SK-N-SH (cell line): ENCODE measurements at regions not wholly inside any gene's neighbourhood (a gene's known extent, or its start where the extent isn't known, plus 50 kb on each side); places are given as distances from the start of the nearest gene placed in this dataset.

Source experiments
- CTCF ChIA-PET: fragments of 300-600, 350-600 bp; formaldehyde crosslinking; extraction: SDS; loops from one replicate; lab custom pipeline; 2021; lab: Yijun Ruan, JAX
- POLR2A ChIA-PET: fragments of 350-600 bp; sonication (Branson Sonifier 250); formaldehyde crosslinking; extraction: SDS; loops from one replicate; lab custom pipeline; 2020; ENCODE audit warnings: antibody characterized with exemption, inconsistent platforms; lab: Yijun Ruan, JAX
- DNase-seq: peaks from one replicate; pipeline ENCODE4 v3.0.0; 2012
- H2AFZ ChIP-seq: fragments of 200-600 bp; sonication (generic); 2 replicates; pipeline ENCODE4 v1.8.1; 2016; ENCODE audit warnings: antibody characterized with exemption, mild to moderate bottlenecking, low read depth
- H3F3A ChIP-seq: fragments of 200-600 bp; sonication (generic); replicated peaks from 2 replicates; pipeline ENCODE3; 2016; ENCODE audit warnings: antibody characterized with exemption, mild to moderate bottlenecking; ENCODE audit not compliant: insufficient read depth
- H3K27ac ChIP-seq, 2 experiments: fragments of 200-500 bp in 1 of 2; fragments of 200-600 bp in 1 of 2; sonication (Bioruptor generic) in 1 of 2; sonication (generic), shearing (Covaris generic) in 1 of 2; 2 replicates each; pipeline versions ENCODE4 v1.5.1 to v1.6.1; 2014 to 2016; ENCODE audit warnings: low read depth in 2 of 2, inconsistent platforms in 1 of 2, low read length in 1 of 2, mild to moderate bottlenecking in 1 of 2, mixed read lengths in 1 of 2
- H3K27me3 ChIP-seq: fragments of 200-600 bp; sonication (generic), shearing (Covaris generic); 2 replicates; pipeline ENCODE4 v1.6.1; 2016; ENCODE audit warnings: mixed run types; ENCODE audit not compliant: insufficient read depth
- H3K36me3 ChIP-seq, 2 experiments: fragments of 200-500 bp in 1 of 2; fragments of 200-600 bp in 1 of 2; sonication (Bioruptor generic) in 1 of 2; sonication (generic) in 1 of 2; replicated peaks in 1 of 2; 2 replicates each; pipeline versions ENCODE3 to v1.5.1; 2014 to 2016; ENCODE audit warnings: low read length in 1 of 2, mild to moderate bottlenecking in 1 of 2; ENCODE audit not compliant: insufficient read depth in 2 of 2, control insufficient read depth in 1 of 2
- H3K4me1 ChIP-seq, 2 experiments: fragments of 200-500 bp in 1 of 2; fragments of 200-600 bp in 1 of 2; sonication (Bioruptor generic) in 1 of 2; sonication (generic), shearing (Covaris generic) in 1 of 2; 2 replicates each; pipeline versions ENCODE4 v1.5.1 to v1.6.1; 2014 to 2016; ENCODE audit warnings: low read depth in 1 of 2, low read length in 1 of 2, mixed run types in 1 of 2; ENCODE audit not compliant: insufficient read depth in 2 of 2, control insufficient read depth in 1 of 2
- H3K4me2 ChIP-seq: fragments of 200-600 bp; sonication (generic), shearing (Covaris generic); 2 replicates; pipeline ENCODE4 v1.6.1; 2017; ENCODE audit warnings: mixed run types
- H3K4me3 ChIP-seq, 2 experiments: fragments of 200-500 bp in 1 of 2; fragments of 200-600 bp in 1 of 2; sonication (Bioruptor generic) in 1 of 2; sonication (generic), shearing (Covaris generic) in 1 of 2; 2 replicates each; pipeline versions ENCODE4 v1.5.1 to v1.8.1; 2014 to 2016; ENCODE audit warnings: low read depth in 2 of 2, inconsistent platforms in 1 of 2, low read length in 1 of 2, mild to moderate bottlenecking in 1 of 2, mixed read lengths in 1 of 2, moderate library complexity in 1 of 2
- H3K79me2 ChIP-seq: fragments of 200-600 bp; sonication (generic); 2 replicates; pipeline ENCODE4 v1.8.1; 2017; ENCODE audit warnings: mild to moderate bottlenecking; ENCODE audit not compliant: insufficient read depth
- H3K9ac ChIP-seq: fragments of 200-600 bp; sonication (generic); 2 replicates; pipeline ENCODE4 v1.6.1; 2017; ENCODE audit warnings: mixed run types
- H3K9me2 ChIP-seq: fragments of 200-600 bp; sonication (generic); 2 replicates; pipeline ENCODE4 v1.6.1; 2017; ENCODE audit warnings: mixed run types
- H3K9me3 ChIP-seq: fragments of 200-600 bp; sonication (generic); 2 replicates; pipeline ENCODE4 v1.6.1; 2017; ENCODE audit warnings: mixed run types, mild to moderate bottlenecking, moderate library complexity
- H4K20me1 ChIP-seq: fragments of 200-600 bp; sonication (generic); 2 replicates; pipeline ENCODE4 v1.6.1; 2017; ENCODE audit warnings: mild to moderate bottlenecking, mixed run types; ENCODE audit not compliant: insufficient read depth
- CTCF ChIP-seq: fragments of 200-600 bp; sonication (generic); IDR thresholded peaks from 2 replicates; pipeline ENCODE4 v1.6.1; 2017; ENCODE audit warnings: antibody characterized with exemption, mild to moderate bottlenecking, moderate library complexity
- ELF1 ChIP-seq: IDR thresholded peaks from 2 replicates; pipeline ENCODE4 v1.4.0; 2012
- EP300 ChIP-seq, 2 experiments: IDR thresholded peaks; 2 replicates each; pipeline versions ENCODE4 v1.4.0 to v1.6.1; 2012; ENCODE audit warnings: borderline replicate concordance in 1 of 2, low read depth in 1 of 2, low read length in 1 of 2
- FOSL2 ChIP-seq: IDR thresholded peaks from 2 replicates; pipeline ENCODE4 v1.4.0; 2012; ENCODE audit warnings: low read depth, mild to moderate bottlenecking, moderate library complexity, borderline replicate concordance
- FOXJ3 ChIP-seq: sonication (generic); formaldehyde crosslinking; IDR thresholded peaks from 2 replicates; pipeline ENCODE4 v1.5.1; 2020; ENCODE audit warnings: mild to moderate bottlenecking, missing genetic modification reagents
- GABPA ChIP-seq: IDR thresholded peaks from 2 replicates; pipeline ENCODE4 v1.4.0; 2012; ENCODE audit warnings: low read depth, mild to moderate bottlenecking
- IRF3 ChIP-seq: fragments of 150-350 bp; IDR thresholded peaks from 2 replicates; pipeline ENCODE4 v1.6.1; 2016; ENCODE audit warnings: mild to moderate bottlenecking, low read depth, low read length
- JUND ChIP-seq: IDR thresholded peaks from 2 replicates; pipeline ENCODE4 v1.4.0; 2012
- MXI1 ChIP-seq: IDR thresholded peaks from 2 replicates; pipeline ENCODE4 v1.6.1; 2012; ENCODE audit warnings: mild to moderate bottlenecking, low read depth, low read length, improper control_type of control experiment
- NRF1 ChIP-seq: IDR thresholded peaks from 2 replicates; pipeline ENCODE4 v1.6.1; 2012; ENCODE audit warnings: low read depth, mild to moderate bottlenecking, low read length
- POLR2AphosphoS5 ChIP-seq: IDR thresholded peaks from 2 replicates; pipeline ENCODE4 v1.6.1; 2012; ENCODE audit warnings: low read depth, low read length
- RAD21 ChIP-seq: IDR thresholded peaks from 2 replicates; pipeline ENCODE4 v1.6.1; 2012; ENCODE audit warnings: mild to moderate bottlenecking, low read length
- RCOR1 ChIP-seq: fragments of 150-350 bp; IDR thresholded peaks from 2 replicates; pipeline ENCODE4 v1.6.1; 2017; ENCODE audit warnings: antibody characterized with exemption, low read length
- RXRA ChIP-seq: IDR thresholded peaks from 2 replicates; pipeline ENCODE4 v1.4.0; 2012; ENCODE audit warnings: low read depth, mild to moderate bottlenecking, borderline replicate concordance
- SMC3 ChIP-seq: IDR thresholded peaks from 2 replicates; pipeline ENCODE4 v1.6.1; 2012; ENCODE audit warnings: low read depth, low read length, improper control_type of control experiment
- WGBS: methylation state at CpG from one replicate; pipeline ENCODE4 v1.1.6; 2017; ENCODE audit warnings: low lambda C conversion rate; 5-methylcytosine and 5-hydroxymethylcytosine counted together

GRCh38 chr7:110204527-110204926 lies 886.4 kb upstream of the LRRN3 start:
- no peaks in the 10 kb centered on the region for H3F3A ChIP-seq
- H3K27ac ChIP-seq, result no peak overlapping the region
- no peaks in the 10 kb centered on the region; a peak in 1 of 4 replicates for H3K4me1 ChIP-seq
- no peaks in the 10 kb centered on the region for H3K79me2 ChIP-seq
- no peak for DNase-seq
- H2AFZ ChIP-seq, result no peak overlapping the region
- H3K9me3 ChIP-seq, result no peaks in the 10 kb centered on the region
- ChIA-PET CTCF (interaction anchor here (0.6 to 1.3 kb wide), 2 partner anchors 29 to 67 kb away, joined by 3 read pairs; no protein-coding TSS in a partner anchor), POLR2A (no interaction called here)
- 40% methylated on average over 4 of the region's 4 CpGs for WGBS
- no peak overlapping the region for H3K4me2 ChIP-seq
- no peaks in the 10 kb centered on the region for H4K20me1 ChIP-seq
- no peaks in the 10 kb centered on the region for H3K27me3 ChIP-seq
- H3K4me3 ChIP-seq, result no peak overlapping the region
- H3K9me2 ChIP-seq, result no peaks in the 10 kb centered on the region
- TF ChIP-seq SMC3 (0 out of 2 replicates have a peak, but pooled peaks have one; percentile 5), FOSL2 (no peak), RAD21 (peak; percentile 53), CTCF (no peak), ELF1 (no peak), MXI1 (no peak), POLR2AphosphoS5 (no peak)
- TF ChIP-seq, all 33 proteins: peak for 2
- Histone ChIP-seq H3K36me3 (no peaks in the 10 kb centered on the region), H3K9ac (no peak overlapping the region)

GRCh38 chr7:110205899-110206298 lies 885.0 kb upstream of the LRRN3 start:
- H3K27ac ChIP-seq, result no peak overlapping the region
- no peaks in the 10 kb centered on the region for H3K27me3 ChIP-seq
- ChIA-PET POLR2A (no interaction called here), CTCF (no interaction called here)
- TF ChIP-seq FOXJ3 (CRISPR knock-in tag), result no peak
- TF ChIP-seq EP300 (IDR thresholded peaks at IDR 0.05; ENCODE audit: borderline replicate concordance in 1 of 2, low read depth in 1 of 2, low read length in 1 of 2), result no peak
- no peak for TF ChIP-seq POLR2AphosphoS5
- TF ChIP-seq GABPA, result no peak
- TF ChIP-seq CTCF, result no peak
- TF ChIP-seq JUND, result no peak
- TF ChIP-seq IRF3, result no peak
- no peak for TF ChIP-seq MXI1
- TF ChIP-seq NRF1, result no peak
- no peak for TF ChIP-seq SMC3
- TF ChIP-seq RCOR1, result no peak
- no peak for TF ChIP-seq RXRA
- H3K79me2 ChIP-seq, result no peaks in the 10 kb centered on the region
- no peaks in the 10 kb centered on the region for H3K36me3 ChIP-seq
- H3K9me3 ChIP-seq, result no peaks in the 10 kb centered on the region
- no peaks in the 10 kb centered on the region; a peak in 1 of 4 replicates for H3K4me1 ChIP-seq
- H3F3A ChIP-seq, result no peaks in the 10 kb centered on the region
- no peaks in the 10 kb centered on the region for H4K20me1 ChIP-seq
- H3K9ac ChIP-seq, result no peak overlapping the region
- H3K4me3 ChIP-seq, result no peak overlapping the region
- no peak overlapping the region for H2AFZ ChIP-seq
- H3K9me2 ChIP-seq, result no peaks in the 10 kb centered on the region
- no peak for DNase-seq
- no peak overlapping the region for H3K4me2 ChIP-seq
- WGBS, result 32% methylated on average over 1 of the region's 1 CpG
